ENCODE measurements at regions not wholly inside any gene's neighbourhood (a gene's known extent, or its start where the extent isn't known, plus 50 kb on each side); places are given as distances from the start of the nearest gene placed in this dataset.

DNA sequence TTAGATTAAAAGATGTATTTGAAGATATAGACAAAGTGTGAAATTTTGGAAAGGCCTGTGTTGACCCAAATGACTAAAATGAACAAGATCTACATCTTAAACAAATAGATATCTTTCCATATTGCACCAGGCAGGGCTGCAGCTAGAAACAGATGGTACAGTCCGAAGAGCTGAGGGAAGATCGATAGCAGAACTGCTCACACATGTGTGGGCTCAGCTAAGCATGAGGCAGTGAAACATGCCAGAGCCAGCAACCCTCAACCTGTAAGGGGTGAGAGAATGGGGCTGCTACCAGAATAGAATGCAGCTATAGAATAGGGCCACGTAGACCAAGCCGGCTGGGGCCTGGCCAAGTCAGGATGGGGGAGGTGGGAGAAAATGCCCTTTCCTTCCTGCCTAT is 87.8 kb downstream of the SLC5A7 start:
- Mint-ChIP-seq H3K4me1 (ENCODE audit: low read depth, unreplicated experiment) (no peaks in the 10 kb centered on the region), H3K27ac (ENCODE audit: unreplicated experiment) (no peak overlapping the region), H3K27me3 (ENCODE audit: low read depth, unreplicated experiment) (peaks cover 5% of the 10 kb centered on the region), H3K9me3 (ENCODE audit: unreplicated experiment) (no peaks in the 10 kb centered on the region), H3K4me3 (ENCODE audit: unreplicated experiment) (no peak overlapping the region), H3K36me3 (ENCODE audit: low read depth, unreplicated experiment) (no peaks in the 10 kb centered on the region)
- H2AFZ ChIP-seq (ENCODE audit: low read depth, low read length): no peak overlapping the region
- no peaks in the 10 kb centered on the region for H4K20me1 ChIP-seq (ENCODE audit: insufficient read depth, low read length)
- no peak for FAIRE-seq
- no peak overlapping the region for H3K27ac ChIP-seq (ENCODE audit: low read depth, low read length)
- no peaks in the 10 kb centered on the region for H3K27me3 ChIP-seq (ENCODE audit: insufficient read depth, low read length)
- no peak for DNase-seq (ENCODE audit: low read depth)
- H3K4me2 ChIP-seq (ENCODE audit: low read length): no peak overlapping the region
- H3K4me3 ChIP-seq (ENCODE audit: insufficient read depth, low read depth, low read length): no peak overlapping the region
- no peaks in the 10 kb centered on the region for H3K36me3 ChIP-seq (ENCODE audit: insufficient read depth, low read length)
- no peaks in the 10 kb centered on the region for H3K4me1 ChIP-seq (ENCODE audit: insufficient read depth, low read length)
- no peak overlapping the region for H3K9ac ChIP-seq (ENCODE audit: low read length)
- H3K79me2 ChIP-seq (ENCODE audit: insufficient read depth, low read length): no peaks in the 10 kb centered on the region
- TF ChIP-seq, protein P1, sequence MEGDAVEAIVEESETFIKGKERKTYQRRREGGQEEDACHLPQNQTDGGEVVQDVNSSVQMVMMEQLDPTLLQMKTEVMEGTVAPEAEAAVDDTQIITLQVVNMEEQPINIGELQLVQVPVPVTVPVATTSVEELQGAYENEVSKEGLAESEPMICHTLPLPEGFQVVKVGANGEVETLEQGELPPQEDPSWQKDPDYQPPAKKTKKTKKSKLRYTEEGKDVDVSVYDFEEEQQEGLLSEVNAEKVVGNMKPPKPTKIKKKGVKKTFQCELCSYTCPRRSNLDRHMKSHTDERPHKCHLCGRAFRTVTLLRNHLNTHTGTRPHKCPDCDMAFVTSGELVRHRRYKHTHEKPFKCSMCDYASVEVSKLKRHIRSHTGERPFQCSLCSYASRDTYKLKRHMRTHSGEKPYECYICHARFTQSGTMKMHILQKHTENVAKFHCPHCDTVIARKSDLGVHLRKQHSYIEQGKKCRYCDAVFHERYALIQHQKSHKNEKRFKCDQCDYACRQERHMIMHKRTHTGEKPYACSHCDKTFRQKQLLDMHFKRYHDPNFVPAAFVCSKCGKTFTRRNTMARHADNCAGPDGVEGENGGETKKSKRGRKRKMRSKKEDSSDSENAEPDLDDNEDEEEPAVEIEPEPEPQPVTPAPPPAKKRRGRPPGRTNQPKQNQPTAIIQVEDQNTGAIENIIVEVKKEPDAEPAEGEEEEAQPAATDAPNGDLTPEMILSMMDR (IDR thresholded peaks at IDR 0.05; ENCODE audit: insufficient read depth, low read depth, low read length): no peak
- no peak for TF ChIP-seq EZH2 (IDR thresholded peaks at IDR 0.05; ENCODE audit: insufficient read depth, low read length)
- no peaks in the 10 kb centered on the region for H3K9me3 ChIP-seq (ENCODE audit: insufficient read depth, low read depth, low read length)

DNA sequence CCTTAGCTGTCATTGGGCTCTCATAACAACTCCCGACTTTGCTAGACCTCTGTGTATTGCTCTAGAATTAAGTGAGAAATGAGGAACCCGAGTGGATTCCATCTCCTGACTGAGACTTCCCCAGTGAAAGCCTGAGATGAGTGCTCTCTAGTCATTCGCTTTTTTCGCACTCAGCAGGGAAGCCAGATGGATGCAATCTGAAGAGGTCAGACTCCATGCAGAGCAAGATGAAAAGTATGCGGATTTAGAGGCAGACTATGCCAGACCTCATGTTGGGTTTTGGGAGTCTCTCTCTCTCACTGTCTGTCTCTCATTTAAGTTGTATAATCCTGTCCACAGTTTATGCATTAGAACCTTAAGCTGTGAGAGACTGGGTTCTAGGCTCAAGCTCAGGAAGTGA is 88.6 kb downstream of the SLC5A7 start:
- H3K9me3 Mint-ChIP-seq (ENCODE audit: unreplicated experiment): no peaks in the 10 kb centered on the region
- Histone ChIP-seq H4K20me1 (ENCODE audit: insufficient read depth, low read length) (no peaks in the 10 kb centered on the region), H3K27me3 (ENCODE audit: insufficient read depth, low read length) (no peaks in the 10 kb centered on the region), H3K36me3 (ENCODE audit: insufficient read depth, low read length) (no peaks in the 10 kb centered on the region), H3K4me1 (ENCODE audit: insufficient read depth, low read length) (no peaks in the 10 kb centered on the region), H3K4me2 (ENCODE audit: low read length) (no peak overlapping the region), H3K27ac (ENCODE audit: low read depth, low read length) (no peak overlapping the region), H3K9me3 (ENCODE audit: insufficient read depth, low read depth, low read length) (no peaks in the 10 kb centered on the region), H2AFZ (ENCODE audit: low read depth, low read length) (no peak overlapping the region), H3K79me2 (ENCODE audit: insufficient read depth, low read length) (no peaks in the 10 kb centered on the region), H3K9ac (ENCODE audit: low read length) (no peak overlapping the region), H3K4me3 (ENCODE audit: insufficient read depth, low read depth, low read length) (no peak overlapping the region)
- H3K27ac Mint-ChIP-seq (ENCODE audit: unreplicated experiment): no peak overlapping the region
- FAIRE-seq (no peak), DNase-seq (ENCODE audit: low read depth) (no peak)
- no peaks in the 10 kb centered on the region for H3K36me3 Mint-ChIP-seq (ENCODE audit: low read depth, unreplicated experiment)
- H3K4me3 Mint-ChIP-seq (ENCODE audit: unreplicated experiment): no peak overlapping the region
- peaks cover 5% of the 10 kb centered on the region for H3K27me3 Mint-ChIP-seq (ENCODE audit: low read depth, unreplicated experiment)
- H3K4me1 Mint-ChIP-seq (ENCODE audit: low read depth, unreplicated experiment): no peaks in the 10 kb centered on the region
- TF ChIP-seq EZH2 (IDR thresholded peaks at IDR 0.05; ENCODE audit: insufficient read depth, low read length): no peak
- TF ChIP-seq, protein P1 (IDR thresholded peaks at IDR 0.05; ENCODE audit: insufficient read depth, low read depth, low read length): no peak

DNA sequence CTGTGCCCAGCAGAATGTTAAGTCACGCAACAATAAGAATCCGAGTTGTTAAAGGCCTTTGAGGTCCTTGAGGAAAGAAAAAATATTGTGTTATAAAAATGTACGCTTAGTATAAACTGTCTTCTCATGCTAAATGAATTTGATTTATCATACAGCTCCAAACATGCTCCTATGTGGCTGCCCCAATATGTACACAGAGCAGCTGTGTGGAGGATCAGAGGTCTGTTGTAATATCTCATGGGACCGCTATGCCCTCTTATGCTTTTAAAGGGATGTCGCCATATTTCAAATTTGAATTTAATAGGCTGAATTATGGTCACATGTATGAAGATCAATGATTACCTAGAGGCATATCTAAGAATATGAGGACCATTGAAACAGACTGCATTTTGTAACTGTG is 90.2 kb downstream of the SLC5A7 start:
- Mint-ChIP-seq H3K27me3 (ENCODE audit: low read depth, unreplicated experiment) (peaks cover 5% of the 10 kb centered on the region), H3K27ac (ENCODE audit: unreplicated experiment) (no peak overlapping the region), H3K4me3 (ENCODE audit: unreplicated experiment) (no peak overlapping the region), H3K4me1 (ENCODE audit: low read depth, unreplicated experiment) (no peaks in the 10 kb centered on the region), H3K36me3 (ENCODE audit: low read depth, unreplicated experiment) (no peaks in the 10 kb centered on the region), H3K9me3 (ENCODE audit: unreplicated experiment) (no peaks in the 10 kb centered on the region)
- no peak overlapping the region for H3K9ac ChIP-seq (ENCODE audit: low read length)
- no peak overlapping the region for H3K27ac ChIP-seq (ENCODE audit: low read depth, low read length)
- H4K20me1 ChIP-seq (ENCODE audit: insufficient read depth, low read length): no peaks in the 10 kb centered on the region
- H2AFZ ChIP-seq (ENCODE audit: low read depth, low read length): no peak overlapping the region
- no peak overlapping the region for H3K4me3 ChIP-seq (ENCODE audit: insufficient read depth, low read depth, low read length)
- no peak for TF ChIP-seq EZH2 (IDR thresholded peaks at IDR 0.05; ENCODE audit: insufficient read depth, low read length)
- TF ChIP-seq, protein P1 (IDR thresholded peaks at IDR 0.05; ENCODE audit: insufficient read depth, low read depth, low read length): no peak
- no peaks in the 10 kb centered on the region for H3K79me2 ChIP-seq (ENCODE audit: insufficient read depth, low read length)
- FAIRE-seq (no peak), DNase-seq (ENCODE audit: low read depth) (no peak)
- H3K9me3 ChIP-seq (ENCODE audit: insufficient read depth, low read depth, low read length): no peaks in the 10 kb centered on the region
- no peaks in the 10 kb centered on the region for H3K27me3 ChIP-seq (ENCODE audit: insufficient read depth, low read length)
- H3K4me2 ChIP-seq (ENCODE audit: low read length): no peak overlapping the region
- H3K4me1 ChIP-seq (ENCODE audit: insufficient read depth, low read length): no peaks in the 10 kb centered on the region
- no peaks in the 10 kb centered on the region for H3K36me3 ChIP-seq (ENCODE audit: insufficient read depth, low read length)
